Coronary artery (tissue), 2 donors: ENCODE measurements at regions not wholly inside any gene's neighbourhood (a gene's known extent, or its start where the extent isn't known, plus 50 kb on each side); places are given as distances from the start of the nearest gene placed in this dataset.

Source experiments
- DNase-seq: peaks from one replicate; pipeline ENCODE4 v3.0.0-alpha.2; 2017; ENCODE audit warnings: low spot score
- H3K27ac ChIP-seq, 2 donors: fragments of 200-600 bp; sonication (generic); one replicate each; pipeline ENCODE4 v1.5.1; 2016 to 2019
- H3K4me3 ChIP-seq: fragments of 200-600 bp; sonication (generic); 2 replicates; pipeline ENCODE4 v1.5.1; 2016; ENCODE audit warnings: mild to moderate bottlenecking, moderate library complexity
- CTCF ChIP-seq: fragments of 200-600 bp; sonication (generic); IDR thresholded peaks from one replicate; pipeline ENCODE4 v1.5.1; 2019; ENCODE audit warnings: antibody characterized with exemption

GRCh38 chr2:149715894-149716293, 128.3 kb upstream of the MMADHC start:
- no peak for TF ChIP-seq CTCF
- H3K27ac ChIP-seq: no peak overlapping the region
- H3K4me3 ChIP-seq: no peak overlapping the region
- DNase-seq: no peak

GRCh38 chr2:149715005-149715592, 127.5 kb upstream of the MMADHC start:
- no peak for DNase-seq
- H3K4me3 ChIP-seq: no peak overlapping the region
- TF ChIP-seq CTCF: peak; percentile 26
- H3K27ac ChIP-seq: no peak overlapping the region

- Histone ChIP-seq H3K27ac (no peak overlapping the region), H3K4me3 (no peak overlapping the region)
- DNase-seq: no peak
- TF ChIP-seq CTCF: no peak
Measured at GRCh38 chr2:149709496-149710263, 122.1 kb upstream of the MMADHC start.

- no peak overlapping the region for H3K27ac ChIP-seq
- no peak overlapping the region for H3K4me3 ChIP-seq
- no peak for TF ChIP-seq CTCF
- no peak for DNase-seq
Measured at GRCh38 chr2:149703281-149703680, 115.7 kb upstream of the MMADHC start.

GRCh38 chr2:149702571-149702970, 115.0 kb upstream of the MMADHC start:
- TF ChIP-seq CTCF: no peak
- H3K27ac ChIP-seq: no peak overlapping the region
- H3K4me3 ChIP-seq: no peak overlapping the region
- no peak for DNase-seq

GRCh38 chr2:149701241-149701640, 113.7 kb upstream of the MMADHC start:
- no peak for DNase-seq
- Histone ChIP-seq H3K27ac (no peak overlapping the region), H3K4me3 (no peak overlapping the region)
- no peak for TF ChIP-seq CTCF

- Histone ChIP-seq H3K4me3 (no peak overlapping the region), H3K27ac (no peak overlapping the region)
- no peak for DNase-seq
- no peak for TF ChIP-seq CTCF
Measured at GRCh38 chr2:149692961-149693396, 105.4 kb upstream of the MMADHC start.
